MM.1S (cell line): ENCODE measurements at regions not wholly inside any gene's neighbourhood (a gene's known extent, or its start where the extent isn't known, plus 50 kb on each side); places are given as distances from the start of the nearest gene placed in this dataset.

Source experiments
- DNase-seq: peaks from one replicate; pipeline ENCODE4 v3.0.0-alpha.2; 2015
- H2AFZ ChIP-seq: fragments of 300-600 bp; sonication (generic); 2 replicates; pipeline ENCODE4 v1.6.0; 2016; ENCODE audit warnings: antibody characterized with exemption, low read length
- H3F3A ChIP-seq: fragments of 300-600 bp; sonication (generic); 2 replicates; pipeline ENCODE4 v1.6.1; 2016; ENCODE audit warnings: mild to moderate bottlenecking, antibody characterized with exemption, low read length, moderate library complexity, mixed read lengths; ENCODE audit not compliant: insufficient read depth
- H3K27ac ChIP-seq: fragments of 300-600 bp; sonication (generic); 2 replicates; pipeline ENCODE4 v1.5.1; 2016; ENCODE audit warnings: mild to moderate bottlenecking, low read length
- H3K27me3 ChIP-seq: fragments of 300-600 bp; sonication (generic); replicated peaks from 2 replicates; pipeline ENCODE4 v1.6.0; 2016; ENCODE audit warnings: low read length; ENCODE audit not compliant: insufficient read depth
- H3K36me3 ChIP-seq: fragments of 300-600 bp; sonication (generic); replicated peaks from 2 replicates; pipeline ENCODE4 v1.6.1; 2016; ENCODE audit warnings: mild to moderate bottlenecking, low read length, mixed read lengths; ENCODE audit not compliant: insufficient read depth
- H3K4me1 ChIP-seq: fragments of 300-600 bp; sonication (generic); 2 replicates; pipeline ENCODE4 v1.6.1; 2016; ENCODE audit warnings: low read length, mixed read lengths
- H3K4me2 ChIP-seq: fragments of 300-600 bp; sonication (generic); 2 replicates; pipeline ENCODE4 v1.6.0; 2016; ENCODE audit warnings: low read depth, low read length
- H3K4me3 ChIP-seq: fragments of 300-600 bp; sonication (generic); 2 replicates; pipeline ENCODE4 v1.5.1; 2016; ENCODE audit warnings: low read length, mixed read lengths
- H3K79me2 ChIP-seq: fragments of 300-600 bp; sonication (generic); 2 replicates; pipeline ENCODE4 v1.6.1; 2016; ENCODE audit warnings: mixed run types, low read length, mixed read lengths
- H3K9ac ChIP-seq: fragments of 300-600 bp; sonication (generic); 2 replicates; pipeline ENCODE4 v1.6.1; 2016; ENCODE audit warnings: low read length, mixed read lengths
- H3K9me2 ChIP-seq: fragments of 300-600 bp; sonication (generic); replicated peaks from 2 replicates; pipeline ENCODE4 v1.6.1; 2016; ENCODE audit warnings: mild to moderate bottlenecking, low read length, mixed read lengths; ENCODE audit not compliant: insufficient read depth
- H3K9me3 ChIP-seq: fragments of 300-600 bp; sonication (generic); replicated peaks from 2 replicates; pipeline ENCODE4 v1.6.1; 2016; ENCODE audit warnings: mild to moderate bottlenecking, low read length, mixed read lengths; ENCODE audit not compliant: insufficient read depth
- H4K20me1 ChIP-seq: fragments of 300-600 bp; sonication (generic); 2 replicates; pipeline ENCODE4 v1.6.1; 2016; ENCODE audit warnings: mild to moderate bottlenecking, low read length, moderate library complexity, mixed read lengths; ENCODE audit not compliant: insufficient read depth
- EZH2 ChIP-seq: fragments of 300-600 bp; sonication (generic); optimal IDR thresholded peaks from 2 replicates; pipeline ENCODE3; 2017; ENCODE audit warnings: low read depth, mild to moderate bottlenecking, antibody characterized with exemption, low read length, mixed read lengths
- EZH2phosphoT487 ChIP-seq: fragments of 300-600 bp; sonication (generic); IDR thresholded peaks from 2 replicates; pipeline ENCODE4 v1.6.1; 2018; ENCODE audit warnings: antibody characterized with exemption, low read length
- TF ChIP-seq, protein P1 (sequence below): fragments of 300-600 bp; sonication (generic); IDR thresholded peaks from 2 replicates; pipeline ENCODE4 v1.5.1; 2016; ENCODE audit warnings: antibody characterized with exemption, low read length, mixed read lengths

DNA sequence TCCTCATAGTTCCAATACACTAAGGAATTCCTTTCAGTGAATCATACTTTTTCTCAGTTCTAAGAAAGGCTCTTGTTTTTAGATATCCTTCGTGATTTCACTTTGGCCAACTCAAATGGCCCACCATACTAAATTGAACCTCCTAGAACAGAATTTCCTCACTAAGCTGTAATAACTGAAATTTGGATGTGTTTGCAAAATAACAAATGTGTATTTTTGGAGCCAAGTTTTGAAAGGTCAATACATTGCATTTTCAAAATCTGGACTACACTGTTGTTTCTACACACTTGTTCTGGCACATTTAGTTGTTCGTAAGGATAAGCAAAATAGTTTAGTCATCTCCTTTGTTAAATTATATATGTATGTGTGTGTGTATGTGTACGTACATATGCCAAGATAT lies 439.0 kb upstream of the STXBP6 start:
- Histone ChIP-seq H3F3A (no peaks in the 10 kb centered on the region), H3K9me3 (no peaks in the 10 kb centered on the region), H3K9ac (no peak overlapping the region), H3K27me3 (no peaks in the 10 kb centered on the region), H3K27ac (no peak overlapping the region), H3K79me2 (no peaks in the 10 kb centered on the region), H3K9me2 (no peaks in the 10 kb centered on the region), H3K4me1 (no peaks in the 10 kb centered on the region), H3K36me3 (no peaks in the 10 kb centered on the region), H2AFZ (no peak overlapping the region), H4K20me1 (no peaks in the 10 kb centered on the region), H3K4me3 (no peak overlapping the region), H3K4me2 (no peak overlapping the region)
- TF ChIP-seq, protein P1, sequence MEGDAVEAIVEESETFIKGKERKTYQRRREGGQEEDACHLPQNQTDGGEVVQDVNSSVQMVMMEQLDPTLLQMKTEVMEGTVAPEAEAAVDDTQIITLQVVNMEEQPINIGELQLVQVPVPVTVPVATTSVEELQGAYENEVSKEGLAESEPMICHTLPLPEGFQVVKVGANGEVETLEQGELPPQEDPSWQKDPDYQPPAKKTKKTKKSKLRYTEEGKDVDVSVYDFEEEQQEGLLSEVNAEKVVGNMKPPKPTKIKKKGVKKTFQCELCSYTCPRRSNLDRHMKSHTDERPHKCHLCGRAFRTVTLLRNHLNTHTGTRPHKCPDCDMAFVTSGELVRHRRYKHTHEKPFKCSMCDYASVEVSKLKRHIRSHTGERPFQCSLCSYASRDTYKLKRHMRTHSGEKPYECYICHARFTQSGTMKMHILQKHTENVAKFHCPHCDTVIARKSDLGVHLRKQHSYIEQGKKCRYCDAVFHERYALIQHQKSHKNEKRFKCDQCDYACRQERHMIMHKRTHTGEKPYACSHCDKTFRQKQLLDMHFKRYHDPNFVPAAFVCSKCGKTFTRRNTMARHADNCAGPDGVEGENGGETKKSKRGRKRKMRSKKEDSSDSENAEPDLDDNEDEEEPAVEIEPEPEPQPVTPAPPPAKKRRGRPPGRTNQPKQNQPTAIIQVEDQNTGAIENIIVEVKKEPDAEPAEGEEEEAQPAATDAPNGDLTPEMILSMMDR: no peak
- TF ChIP-seq EZH2 (no peak), EZH2phosphoT487 (no peak)
- DNase-seq: no peak

DNA sequence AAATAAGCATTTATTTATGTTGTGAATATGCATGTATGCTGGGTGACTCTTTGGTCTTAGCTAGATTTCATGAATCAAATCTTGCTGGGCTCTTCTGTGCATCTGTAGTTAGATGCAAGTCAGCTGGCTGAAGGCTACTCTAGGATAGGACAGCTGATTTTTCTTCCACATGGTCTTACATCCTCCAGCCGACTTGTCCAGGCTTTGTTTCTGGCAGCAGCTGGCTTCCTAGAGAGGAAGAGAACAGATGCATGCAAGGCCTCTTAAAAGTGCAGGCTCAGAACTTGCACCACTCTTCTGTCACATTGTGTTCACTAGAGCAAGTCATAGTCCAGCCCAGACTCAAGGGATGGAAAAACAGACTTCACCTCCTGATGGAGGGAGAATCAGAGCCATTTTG lies 435.4 kb upstream of the STXBP6 start:
- Histone ChIP-seq H3K27me3 (no peaks in the 10 kb centered on the region), H3F3A (no peaks in the 10 kb centered on the region), H3K9ac (no peak overlapping the region), H4K20me1 (no peaks in the 10 kb centered on the region), H3K9me3 (no peaks in the 10 kb centered on the region), H3K36me3 (no peaks in the 10 kb centered on the region), H3K4me2 (no peak overlapping the region), H3K4me1 (no peaks in the 10 kb centered on the region), H3K4me3 (no peak overlapping the region), H2AFZ (no peak overlapping the region), H3K9me2 (no peaks in the 10 kb centered on the region), H3K79me2 (no peaks in the 10 kb centered on the region), H3K27ac (no peak overlapping the region)
- DNase-seq: no peak
- TF ChIP-seq EZH2: no peak
- TF ChIP-seq, protein P1: no peak
- TF ChIP-seq EZH2phosphoT487: no peak

DNA sequence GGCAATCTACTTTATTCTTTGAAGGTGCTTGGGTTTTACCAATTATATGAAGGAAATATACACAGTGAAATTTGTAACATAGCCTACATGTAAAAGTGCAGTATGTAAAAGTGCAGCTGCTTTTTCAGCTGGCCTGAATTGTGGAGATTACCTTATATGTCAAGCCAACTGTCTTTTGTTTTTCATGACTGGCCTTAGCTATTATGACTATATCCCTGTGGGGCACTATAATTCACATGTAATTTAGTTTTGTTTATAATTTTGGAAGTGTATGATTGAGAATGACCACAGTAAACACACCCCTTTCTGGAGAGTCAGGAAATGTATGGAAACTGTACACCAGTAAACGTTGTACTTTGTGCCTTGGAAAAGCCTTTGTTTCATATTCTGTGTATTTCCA lies 435.0 kb upstream of the STXBP6 start:
- H3K27me3 ChIP-seq: no peaks in the 10 kb centered on the region
- no peak for TF ChIP-seq EZH2phosphoT487
- TF ChIP-seq, protein P1: no peak

DNA sequence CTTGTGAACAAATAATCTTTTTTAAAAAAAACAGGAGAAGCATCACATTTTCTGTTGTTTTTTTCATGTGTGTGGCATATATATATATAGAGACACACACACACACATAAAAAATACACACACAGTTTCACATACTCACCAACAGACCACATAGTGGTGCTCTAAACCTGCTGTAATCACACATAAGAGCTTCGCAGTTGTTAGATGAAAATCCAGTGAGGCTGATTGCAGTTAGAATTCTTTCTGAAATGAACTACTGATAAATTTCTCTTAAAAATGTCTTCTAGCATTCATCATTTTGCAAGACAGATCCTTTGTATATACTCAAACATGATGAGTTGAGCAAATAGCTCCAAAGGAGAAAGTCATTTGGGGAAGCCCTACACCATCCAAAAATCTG lies 434.3 kb upstream of the STXBP6 start:
- H3K79me2 ChIP-seq: no peaks in the 10 kb centered on the region
- no peaks in the 10 kb centered on the region for H3K9me2 ChIP-seq
- H3F3A ChIP-seq: no peaks in the 10 kb centered on the region
- H3K4me3 ChIP-seq: no peak overlapping the region
- H3K27me3 ChIP-seq: no peaks in the 10 kb centered on the region
- no peaks in the 10 kb centered on the region for H4K20me1 ChIP-seq
- no peaks in the 10 kb centered on the region for H3K4me1 ChIP-seq
- no peak for TF ChIP-seq EZH2phosphoT487
- no peak for TF ChIP-seq EZH2
- TF ChIP-seq, protein P1: no peak
- H3K36me3 ChIP-seq: no peaks in the 10 kb centered on the region
- no peak overlapping the region for H3K4me2 ChIP-seq
- H2AFZ ChIP-seq: no peak overlapping the region
- H3K27ac ChIP-seq: no peak overlapping the region
- no peak for DNase-seq
- H3K9me3 ChIP-seq: no peaks in the 10 kb centered on the region
- H3K9ac ChIP-seq: no peak overlapping the region

More for the DNA sequence above, 435.0 kb upstream of the STXBP6 start:
- no peak overlapping the region for H3K4me2 ChIP-seq
- H2AFZ ChIP-seq: no peak overlapping the region
- no peaks in the 10 kb centered on the region for H3K9me2 ChIP-seq
- no peaks in the 10 kb centered on the region for H3K79me2 ChIP-seq
- H3K9ac ChIP-seq: no peak overlapping the region
- no peak overlapping the region for H3K4me3 ChIP-seq
- H3K27ac ChIP-seq: no peak overlapping the region
- no peaks in the 10 kb centered on the region for H3K36me3 ChIP-seq
- H3K9me3 ChIP-seq: no peaks in the 10 kb centered on the region
- no peak for DNase-seq
- H3K4me1 ChIP-seq: no peaks in the 10 kb centered on the region
- H4K20me1 ChIP-seq: no peaks in the 10 kb centered on the region
- no peaks in the 10 kb centered on the region for H3F3A ChIP-seq
